ENCODE measurements at regions not wholly inside any gene's neighbourhood (a gene's known extent, or its start where the extent isn't known, plus 50 kb on each side); places are given as distances from the start of the nearest gene placed in this dataset.

DNA sequence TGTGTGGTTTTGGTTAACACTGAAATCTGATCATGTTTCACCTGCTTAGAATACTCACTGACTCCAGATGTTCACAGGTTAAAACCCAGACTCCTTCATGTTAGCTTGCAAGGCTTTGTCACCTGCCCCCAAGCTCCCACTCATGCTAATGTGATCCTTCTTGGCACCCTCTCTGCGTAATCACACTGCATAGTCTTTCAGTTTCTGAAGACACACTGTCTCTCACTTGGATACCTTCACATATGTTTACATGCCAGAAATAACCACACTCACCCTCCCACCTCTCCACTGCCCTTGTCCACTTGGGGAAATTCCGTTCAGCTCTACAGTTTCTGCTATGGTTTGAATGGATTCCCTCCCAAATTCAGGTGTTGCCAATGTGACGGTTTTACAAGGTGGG, 234.7 kb upstream of the SASH1 start:
- DNase-seq (ENCODE audit: low read depth in 1 of 2, low spot score in 1 of 2), result no peak
- no peaks in the 10 kb centered on the region for H3K27me3 ChIP-seq (ENCODE audit: insufficient read depth, poor library complexity, severe bottlenecking)
- H3K4me3 ChIP-seq (replicated peaks; ENCODE audit: insufficient read depth, low read length), result no peak overlapping the region
- H3K27ac ChIP-seq (replicated peaks), result no peak overlapping the region
- no peak for TF ChIP-seq POLR2AphosphoS5 (IDR thresholded peaks at IDR 0.05; ENCODE audit: low read depth)
- TF ChIP-seq SPI1 (IDR thresholded peaks at IDR 0.05; ENCODE audit: borderline replicate concordance, low read depth), result no peak
- TF ChIP-seq, protein P1, sequence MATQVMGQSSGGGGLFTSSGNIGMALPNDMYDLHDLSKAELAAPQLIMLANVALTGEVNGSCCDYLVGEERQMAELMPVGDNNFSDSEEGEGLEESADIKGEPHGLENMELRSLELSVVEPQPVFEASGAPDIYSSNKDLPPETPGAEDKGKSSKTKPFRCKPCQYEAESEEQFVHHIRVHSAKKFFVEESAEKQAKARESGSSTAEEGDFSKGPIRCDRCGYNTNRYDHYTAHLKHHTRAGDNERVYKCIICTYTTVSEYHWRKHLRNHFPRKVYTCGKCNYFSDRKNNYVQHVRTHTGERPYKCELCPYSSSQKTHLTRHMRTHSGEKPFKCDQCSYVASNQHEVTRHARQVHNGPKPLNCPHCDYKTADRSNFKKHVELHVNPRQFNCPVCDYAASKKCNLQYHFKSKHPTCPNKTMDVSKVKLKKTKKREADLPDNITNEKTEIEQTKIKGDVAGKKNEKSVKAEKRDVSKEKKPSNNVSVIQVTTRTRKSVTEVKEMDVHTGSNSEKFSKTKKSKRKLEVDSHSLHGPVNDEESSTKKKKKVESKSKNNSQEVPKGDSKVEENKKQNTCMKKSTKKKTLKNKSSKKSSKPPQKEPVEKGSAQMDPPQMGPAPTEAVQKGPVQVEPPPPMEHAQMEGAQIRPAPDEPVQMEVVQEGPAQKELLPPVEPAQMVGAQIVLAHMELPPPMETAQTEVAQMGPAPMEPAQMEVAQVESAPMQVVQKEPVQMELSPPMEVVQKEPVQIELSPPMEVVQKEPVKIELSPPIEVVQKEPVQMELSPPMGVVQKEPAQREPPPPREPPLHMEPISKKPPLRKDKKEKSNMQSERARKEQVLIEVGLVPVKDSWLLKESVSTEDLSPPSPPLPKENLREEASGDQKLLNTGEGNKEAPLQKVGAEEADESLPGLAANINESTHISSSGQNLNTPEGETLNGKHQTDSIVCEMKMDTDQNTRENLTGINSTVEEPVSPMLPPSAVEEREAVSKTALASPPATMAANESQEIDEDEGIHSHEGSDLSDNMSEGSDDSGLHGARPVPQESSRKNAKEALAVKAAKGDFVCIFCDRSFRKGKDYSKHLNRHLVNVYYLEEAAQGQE (IDR thresholded peaks at IDR 0.05; ENCODE audit: insufficient replicate concordance, low read depth), result no peak
- TF ChIP-seq, protein P2, sequence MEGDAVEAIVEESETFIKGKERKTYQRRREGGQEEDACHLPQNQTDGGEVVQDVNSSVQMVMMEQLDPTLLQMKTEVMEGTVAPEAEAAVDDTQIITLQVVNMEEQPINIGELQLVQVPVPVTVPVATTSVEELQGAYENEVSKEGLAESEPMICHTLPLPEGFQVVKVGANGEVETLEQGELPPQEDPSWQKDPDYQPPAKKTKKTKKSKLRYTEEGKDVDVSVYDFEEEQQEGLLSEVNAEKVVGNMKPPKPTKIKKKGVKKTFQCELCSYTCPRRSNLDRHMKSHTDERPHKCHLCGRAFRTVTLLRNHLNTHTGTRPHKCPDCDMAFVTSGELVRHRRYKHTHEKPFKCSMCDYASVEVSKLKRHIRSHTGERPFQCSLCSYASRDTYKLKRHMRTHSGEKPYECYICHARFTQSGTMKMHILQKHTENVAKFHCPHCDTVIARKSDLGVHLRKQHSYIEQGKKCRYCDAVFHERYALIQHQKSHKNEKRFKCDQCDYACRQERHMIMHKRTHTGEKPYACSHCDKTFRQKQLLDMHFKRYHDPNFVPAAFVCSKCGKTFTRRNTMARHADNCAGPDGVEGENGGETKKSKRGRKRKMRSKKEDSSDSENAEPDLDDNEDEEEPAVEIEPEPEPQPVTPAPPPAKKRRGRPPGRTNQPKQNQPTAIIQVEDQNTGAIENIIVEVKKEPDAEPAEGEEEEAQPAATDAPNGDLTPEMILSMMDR (IDR thresholded peaks at IDR 0.05; ENCODE audit: insufficient read depth, low read length), result no peak
- no peak for TF ChIP-seq GABPA (IDR thresholded peaks at IDR 0.05; ENCODE audit: low read depth)

DNA sequence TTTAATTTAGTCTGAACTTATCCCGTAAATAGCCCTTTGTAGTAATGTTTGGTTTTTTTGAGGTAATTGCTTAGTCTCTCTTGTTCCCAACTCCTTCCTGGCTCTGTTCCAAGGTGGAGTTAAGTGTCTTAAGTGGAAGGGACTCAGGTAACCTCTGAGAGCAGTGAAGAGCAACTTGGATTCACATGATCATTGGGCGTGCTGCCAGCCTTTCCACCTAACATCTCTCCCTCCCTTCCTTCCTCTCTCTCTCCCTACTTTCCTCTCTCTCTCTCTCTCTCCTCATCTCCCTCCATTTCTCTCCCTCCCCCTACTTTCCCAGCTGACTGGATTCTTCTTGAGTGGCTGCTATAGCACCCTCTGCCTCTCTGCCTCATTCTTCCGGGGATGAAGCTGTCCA, 232.9 kb upstream of the SASH1 start:
- Histone ChIP-seq H3K4me3 (replicated peaks; ENCODE audit: insufficient read depth, low read length) (no peak overlapping the region), H3K27me3 (ENCODE audit: insufficient read depth, poor library complexity, severe bottlenecking) (no peaks in the 10 kb centered on the region), H3K27ac (replicated peaks) (no peak overlapping the region)
- DNase-seq (ENCODE audit: low read depth in 1 of 2, low spot score in 1 of 2), result no peak
- TF ChIP-seq GABPA (IDR thresholded peaks at IDR 0.05; ENCODE audit: low read depth) (no peak), SPI1 (IDR thresholded peaks at IDR 0.05; ENCODE audit: borderline replicate concordance, low read depth) (no peak), POLR2AphosphoS5 (IDR thresholded peaks at IDR 0.05; ENCODE audit: low read depth) (no peak)
- TF ChIP-seq, protein P1 (IDR thresholded peaks at IDR 0.05; ENCODE audit: insufficient replicate concordance, low read depth), result no peak
- TF ChIP-seq, protein P2 (IDR thresholded peaks at IDR 0.05; ENCODE audit: insufficient read depth, low read length), result no peak

DNA sequence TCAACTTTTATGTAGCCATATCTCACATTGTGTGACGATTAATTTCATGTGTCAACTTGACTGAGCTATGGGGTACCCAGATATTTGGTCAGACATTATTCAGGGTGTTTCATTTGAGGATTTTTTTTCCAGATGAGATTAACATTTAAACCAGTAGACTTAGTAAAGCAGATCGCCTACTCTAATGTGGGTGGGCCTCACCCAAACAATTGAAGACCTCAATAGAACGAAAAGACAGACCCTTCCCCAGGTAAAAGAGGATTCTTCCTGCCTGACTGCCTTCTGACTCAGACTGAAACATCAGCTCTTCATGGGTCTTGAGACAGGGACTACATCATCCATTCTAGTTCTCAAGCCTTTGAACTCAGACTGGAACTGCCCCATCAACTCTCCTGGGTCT, 231.7 kb upstream of the SASH1 start:
- DNase-seq (ENCODE audit: low read depth in 1 of 2, low spot score in 1 of 2), result no peak
- Histone ChIP-seq H3K4me3 (replicated peaks; ENCODE audit: insufficient read depth, low read length) (no peak overlapping the region), H3K27me3 (ENCODE audit: insufficient read depth, poor library complexity, severe bottlenecking) (no peaks in the 10 kb centered on the region), H3K27ac (replicated peaks) (no peak overlapping the region)
- TF ChIP-seq GABPA (IDR thresholded peaks at IDR 0.05; ENCODE audit: low read depth) (no peak), SPI1 (IDR thresholded peaks at IDR 0.05; ENCODE audit: borderline replicate concordance, low read depth) (no peak), POLR2AphosphoS5 (IDR thresholded peaks at IDR 0.05; ENCODE audit: low read depth) (no peak)
- TF ChIP-seq, protein P2 (IDR thresholded peaks at IDR 0.05; ENCODE audit: insufficient read depth, low read length), result no peak
- TF ChIP-seq, protein P1 (IDR thresholded peaks at IDR 0.05; ENCODE audit: insufficient replicate concordance, low read depth), result no peak

Measured in HL-60 (cell line).